Stimulated activated CD8-positive, alpha-beta memory T cell treated with anti-CD3 and anti-CD28 coated beads, Interleukin-4, amount 100 ng/mL, for 24 hours (primary cell): ENCODE measurements at regions not wholly inside any gene's neighbourhood (a gene's known extent, or its start where the extent isn't known, plus 50 kb on each side); places are given as distances from the start of the nearest gene placed in this dataset.

ENCODE experiments used
- DNase-seq: peaks from one replicate; pipeline ENCODE4 v3.0.0-alpha.2; 2020; ENCODE audit warnings: low read depth

DNA sequence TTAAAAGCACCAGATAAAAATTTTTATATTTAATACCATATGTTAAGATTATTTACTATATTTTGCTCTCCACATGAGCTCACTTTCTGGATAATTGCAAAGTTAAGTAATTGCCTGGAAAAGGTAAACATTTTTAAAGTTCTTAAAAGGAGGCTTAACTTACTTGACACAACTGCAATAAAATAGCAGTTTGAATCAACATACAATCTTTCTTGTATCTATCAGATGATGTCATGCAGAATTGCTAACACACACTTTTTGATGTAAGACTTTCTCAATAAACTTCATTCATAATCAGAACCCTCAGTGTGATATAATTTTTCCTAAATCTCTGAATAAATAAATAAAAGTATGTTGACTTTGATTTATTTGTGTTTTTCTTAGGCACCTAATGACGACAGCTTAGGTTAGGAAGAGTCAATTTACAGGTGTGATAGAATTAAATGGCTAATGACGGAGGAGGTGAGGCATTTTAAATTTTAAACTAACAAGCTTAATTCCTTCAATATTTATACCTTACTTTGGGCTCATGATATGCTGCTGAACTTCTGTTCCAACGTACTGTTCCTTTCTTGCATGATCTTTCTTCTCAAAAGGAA lies 99.5 kb downstream of the LYPLAL1 start:
- DNase-seq, result no peak

DNA sequence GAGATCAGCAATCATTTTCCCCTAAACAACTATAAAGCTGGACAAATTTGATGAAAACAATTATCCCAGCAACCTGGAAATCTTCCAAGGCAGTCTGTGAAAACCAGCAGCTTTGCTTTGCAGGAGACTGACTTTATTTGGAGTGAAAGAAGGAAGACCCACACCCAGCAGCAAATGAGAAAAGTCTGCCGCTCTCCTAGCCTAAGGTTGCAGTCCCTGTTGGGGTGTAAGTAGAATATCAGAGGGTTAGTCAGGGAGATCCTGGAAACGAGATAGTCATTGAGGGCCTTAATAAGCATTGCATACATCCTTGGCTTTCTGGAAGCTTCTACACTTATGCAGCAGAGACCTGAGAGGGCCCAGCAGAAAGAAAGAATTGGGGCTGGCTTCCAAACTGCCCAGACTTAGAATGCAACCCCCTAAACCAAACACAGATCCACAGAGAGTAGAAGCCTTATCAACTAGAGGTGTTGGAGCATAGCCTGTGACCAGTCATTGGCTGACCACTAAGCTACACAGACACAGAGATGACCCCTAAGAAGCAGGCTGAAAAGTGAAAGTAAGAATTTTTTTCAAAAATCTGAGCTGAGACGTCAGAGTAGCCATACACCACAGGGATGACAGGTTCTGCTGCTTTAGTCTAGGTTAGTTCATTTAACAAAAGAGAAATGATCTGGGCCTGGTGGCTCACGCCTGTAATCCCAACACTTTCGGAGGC lies 98.3 kb downstream of the LYPLAL1 start:
- no peak for DNase-seq

- no peak for DNase-seq
These were observed 95.5 kb downstream of the LYPLAL1 start for GRCh38 chr1:219269171-219269570.

DNA sequence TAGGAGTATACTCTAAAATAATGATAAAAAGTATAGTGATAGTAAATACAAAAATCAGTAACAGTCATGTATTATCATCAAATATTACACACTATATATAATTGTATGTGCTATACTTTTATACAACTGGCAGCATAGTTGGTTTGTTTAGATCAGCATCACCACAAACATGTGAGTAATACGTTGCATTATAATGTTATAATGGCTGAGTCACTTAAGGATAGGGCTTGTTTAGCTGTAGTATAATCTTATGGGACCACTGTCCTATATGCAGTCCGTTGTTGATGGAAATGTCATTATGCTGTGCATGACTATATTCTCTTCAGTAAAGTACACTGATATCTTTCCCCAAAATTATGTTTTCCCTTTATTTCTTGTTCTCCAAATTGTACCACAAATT lies 92.8 kb downstream of the LYPLAL1 start:
- DNase-seq, result no peak

GRCh38 chr1:219265026-219265515 lies 91.4 kb downstream of the LYPLAL1 start:
- no peak for DNase-seq

DNA sequence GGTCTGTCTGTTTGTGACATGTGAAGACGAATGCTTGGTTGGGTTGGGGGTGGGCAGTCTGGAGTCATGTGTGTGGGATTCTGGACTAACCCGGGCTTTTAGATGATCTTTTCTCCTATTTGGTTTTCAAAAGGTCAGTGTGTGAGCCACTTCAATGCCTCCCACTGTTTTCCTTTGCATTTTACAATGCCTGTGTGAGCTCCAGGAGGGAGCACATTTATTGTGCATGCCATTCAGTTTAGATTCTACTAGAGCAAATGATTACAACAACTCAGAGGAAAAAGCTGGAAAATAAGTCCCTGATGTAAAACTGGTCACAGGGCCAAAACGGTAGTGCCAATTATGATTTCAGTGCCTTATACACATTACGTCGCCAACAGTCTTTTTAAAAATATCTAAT lies 90.9 kb downstream of the LYPLAL1 start:
- no peak for DNase-seq
